ENCODE measurements at regions not wholly inside any gene's neighbourhood (a gene's known extent, or its start where the extent isn't known, plus 50 kb on each side); places are given as distances from the start of the nearest gene placed in this dataset.

DNA sequence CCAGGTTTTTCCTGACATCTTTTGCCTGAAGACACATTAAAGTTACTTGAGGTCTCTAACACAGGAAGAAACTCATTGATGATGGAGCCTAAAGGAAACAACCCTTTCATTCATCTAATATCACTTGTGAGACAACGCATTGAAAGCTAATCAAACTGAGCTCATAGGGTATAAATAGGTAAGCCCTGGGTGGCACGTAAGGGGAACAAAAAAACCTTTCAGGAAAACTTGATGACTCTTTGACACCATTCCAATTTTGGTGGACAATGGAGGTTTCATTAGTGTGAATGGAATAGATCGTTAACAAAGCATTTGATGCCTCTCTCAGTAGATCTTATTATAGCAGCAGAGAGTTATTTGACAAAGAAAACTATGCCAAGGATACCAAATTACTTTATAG, 80.7 kb upstream of the DUSP10 start (continued):
- TF ChIP-seq, protein P1, sequence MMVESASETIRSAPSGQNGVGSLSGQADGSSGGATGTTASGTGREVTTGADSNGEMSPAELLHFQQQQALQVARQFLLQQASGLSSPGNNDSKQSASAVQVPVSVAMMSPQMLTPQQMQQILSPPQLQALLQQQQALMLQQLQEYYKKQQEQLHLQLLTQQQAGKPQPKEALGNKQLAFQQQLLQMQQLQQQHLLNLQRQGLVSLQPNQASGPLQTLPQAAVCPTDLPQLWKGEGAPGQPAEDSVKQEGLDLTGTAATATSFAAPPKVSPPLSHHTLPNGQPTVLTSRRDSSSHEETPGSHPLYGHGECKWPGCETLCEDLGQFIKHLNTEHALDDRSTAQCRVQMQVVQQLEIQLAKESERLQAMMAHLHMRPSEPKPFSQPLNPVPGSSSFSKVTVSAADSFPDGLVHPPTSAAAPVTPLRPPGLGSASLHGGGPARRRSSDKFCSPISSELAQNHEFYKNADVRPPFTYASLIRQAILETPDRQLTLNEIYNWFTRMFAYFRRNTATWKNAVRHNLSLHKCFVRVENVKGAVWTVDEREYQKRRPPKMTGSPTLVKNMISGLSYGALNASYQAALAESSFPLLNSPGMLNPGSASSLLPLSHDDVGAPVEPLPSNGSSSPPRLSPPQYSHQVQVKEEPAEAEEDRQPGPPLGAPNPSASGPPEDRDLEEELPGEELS (CRISPR knock-in tag; IDR thresholded peaks at IDR 0.05) = no peak
- TF ChIP-seq, protein P2, sequence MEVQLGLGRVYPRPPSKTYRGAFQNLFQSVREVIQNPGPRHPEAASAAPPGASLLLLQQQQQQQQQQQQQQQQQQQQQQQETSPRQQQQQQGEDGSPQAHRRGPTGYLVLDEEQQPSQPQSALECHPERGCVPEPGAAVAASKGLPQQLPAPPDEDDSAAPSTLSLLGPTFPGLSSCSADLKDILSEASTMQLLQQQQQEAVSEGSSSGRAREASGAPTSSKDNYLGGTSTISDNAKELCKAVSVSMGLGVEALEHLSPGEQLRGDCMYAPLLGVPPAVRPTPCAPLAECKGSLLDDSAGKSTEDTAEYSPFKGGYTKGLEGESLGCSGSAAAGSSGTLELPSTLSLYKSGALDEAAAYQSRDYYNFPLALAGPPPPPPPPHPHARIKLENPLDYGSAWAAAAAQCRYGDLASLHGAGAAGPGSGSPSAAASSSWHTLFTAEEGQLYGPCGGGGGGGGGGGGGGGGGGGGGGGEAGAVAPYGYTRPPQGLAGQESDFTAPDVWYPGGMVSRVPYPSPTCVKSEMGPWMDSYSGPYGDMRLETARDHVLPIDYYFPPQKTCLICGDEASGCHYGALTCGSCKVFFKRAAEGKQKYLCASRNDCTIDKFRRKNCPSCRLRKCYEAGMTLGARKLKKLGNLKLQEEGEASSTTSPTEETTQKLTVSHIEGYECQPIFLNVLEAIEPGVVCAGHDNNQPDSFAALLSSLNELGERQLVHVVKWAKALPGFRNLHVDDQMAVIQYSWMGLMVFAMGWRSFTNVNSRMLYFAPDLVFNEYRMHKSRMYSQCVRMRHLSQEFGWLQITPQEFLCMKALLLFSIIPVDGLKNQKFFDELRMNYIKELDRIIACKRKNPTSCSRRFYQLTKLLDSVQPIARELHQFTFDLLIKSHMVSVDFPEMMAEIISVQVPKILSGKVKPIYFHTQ (CRISPR knock-in tag; IDR thresholded peaks at IDR 0.05) = no peak
- TF ChIP-seq ELF4 (CRISPR knock-in tag; IDR thresholded peaks at IDR 0.05; ENCODE audit: low read depth) = no peak
- TF ChIP-seq ZNF263 (CRISPR knock-in tag; IDR thresholded peaks at IDR 0.05; ENCODE audit: low read depth) = no peak
- no peak for TF ChIP-seq ZNF317 (CRISPR knock-in tag; IDR thresholded peaks at IDR 0.05; ENCODE audit: borderline replicate concordance, low read depth)
- no peak for TF ChIP-seq ZNF416 (CRISPR knock-in tag; IDR thresholded peaks at IDR 0.05)
- TF ChIP-seq, protein P3, sequence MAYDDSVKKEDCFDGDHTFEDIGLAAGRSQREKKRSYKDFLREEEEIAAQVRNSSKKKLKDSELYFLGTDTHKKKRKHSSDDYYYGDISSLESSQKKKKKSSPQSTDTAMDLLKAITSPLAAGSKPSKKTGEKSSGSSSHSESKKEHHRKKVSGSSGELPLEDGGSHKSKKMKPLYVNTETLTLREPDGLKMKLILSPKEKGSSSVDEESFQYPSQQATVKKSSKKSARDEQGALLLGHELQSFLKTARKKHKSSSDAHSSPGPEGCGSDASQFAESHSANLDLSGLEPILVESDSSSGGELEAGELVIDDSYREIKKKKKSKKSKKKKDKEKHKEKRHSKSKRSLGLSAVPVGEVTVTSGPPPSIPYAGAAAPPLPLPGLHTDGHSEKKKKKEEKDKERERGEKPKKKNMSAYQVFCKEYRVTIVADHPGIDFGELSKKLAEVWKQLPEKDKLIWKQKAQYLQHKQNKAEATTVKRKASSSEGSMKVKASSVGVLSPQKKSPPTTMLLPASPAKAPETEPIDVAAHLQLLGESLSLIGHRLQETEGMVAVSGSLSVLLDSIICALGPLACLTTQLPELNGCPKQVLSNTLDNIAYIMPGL (CRISPR knock-in tag; IDR thresholded peaks at IDR 0.05) = no peak
- TF ChIP-seq, protein P4, sequence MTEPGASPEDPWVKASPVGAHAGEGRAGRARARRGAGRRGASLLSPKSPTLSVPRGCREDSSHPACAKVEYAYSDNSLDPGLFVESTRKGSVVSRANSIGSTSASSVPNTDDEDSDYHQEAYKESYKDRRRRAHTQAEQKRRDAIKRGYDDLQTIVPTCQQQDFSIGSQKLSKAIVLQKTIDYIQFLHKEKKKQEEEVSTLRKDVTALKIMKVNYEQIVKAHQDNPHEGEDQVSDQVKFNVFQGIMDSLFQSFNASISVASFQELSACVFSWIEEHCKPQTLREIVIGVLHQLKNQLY (CRISPR knock-in tag; IDR thresholded peaks at IDR 0.05) = no peak

DNA sequence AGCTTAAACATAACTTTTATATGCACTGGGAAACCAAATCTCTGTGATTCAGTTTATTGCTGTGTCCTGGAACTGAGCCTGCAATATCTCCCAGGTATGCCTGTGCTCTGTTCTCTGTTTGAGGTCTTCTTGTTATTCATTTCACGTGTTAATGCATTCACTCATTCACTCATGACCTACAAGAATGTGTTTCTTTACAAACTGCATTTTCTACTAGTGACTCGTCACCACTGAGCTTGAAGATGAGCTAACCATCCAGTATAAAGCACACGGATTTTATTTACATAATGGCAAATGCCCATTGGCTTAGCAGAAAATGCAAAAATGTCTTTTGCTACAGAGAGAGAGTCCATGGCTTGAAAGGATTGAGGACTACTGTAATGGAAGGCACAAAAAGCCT, 75.0 kb upstream of the DUSP10 start:
- H3K27me3 Mint-ChIP-seq (ENCODE audit: low read depth) = no peaks in the 10 kb centered on the region
- no peak overlapping the region for H3K4me3 Mint-ChIP-seq
- DNase-seq (ENCODE audit: low spot score) (no peak), ATAC-seq (peak; percentile 30; the same call in 1 of the 2 replicates)
- TF ChIP-seq, protein P5, sequence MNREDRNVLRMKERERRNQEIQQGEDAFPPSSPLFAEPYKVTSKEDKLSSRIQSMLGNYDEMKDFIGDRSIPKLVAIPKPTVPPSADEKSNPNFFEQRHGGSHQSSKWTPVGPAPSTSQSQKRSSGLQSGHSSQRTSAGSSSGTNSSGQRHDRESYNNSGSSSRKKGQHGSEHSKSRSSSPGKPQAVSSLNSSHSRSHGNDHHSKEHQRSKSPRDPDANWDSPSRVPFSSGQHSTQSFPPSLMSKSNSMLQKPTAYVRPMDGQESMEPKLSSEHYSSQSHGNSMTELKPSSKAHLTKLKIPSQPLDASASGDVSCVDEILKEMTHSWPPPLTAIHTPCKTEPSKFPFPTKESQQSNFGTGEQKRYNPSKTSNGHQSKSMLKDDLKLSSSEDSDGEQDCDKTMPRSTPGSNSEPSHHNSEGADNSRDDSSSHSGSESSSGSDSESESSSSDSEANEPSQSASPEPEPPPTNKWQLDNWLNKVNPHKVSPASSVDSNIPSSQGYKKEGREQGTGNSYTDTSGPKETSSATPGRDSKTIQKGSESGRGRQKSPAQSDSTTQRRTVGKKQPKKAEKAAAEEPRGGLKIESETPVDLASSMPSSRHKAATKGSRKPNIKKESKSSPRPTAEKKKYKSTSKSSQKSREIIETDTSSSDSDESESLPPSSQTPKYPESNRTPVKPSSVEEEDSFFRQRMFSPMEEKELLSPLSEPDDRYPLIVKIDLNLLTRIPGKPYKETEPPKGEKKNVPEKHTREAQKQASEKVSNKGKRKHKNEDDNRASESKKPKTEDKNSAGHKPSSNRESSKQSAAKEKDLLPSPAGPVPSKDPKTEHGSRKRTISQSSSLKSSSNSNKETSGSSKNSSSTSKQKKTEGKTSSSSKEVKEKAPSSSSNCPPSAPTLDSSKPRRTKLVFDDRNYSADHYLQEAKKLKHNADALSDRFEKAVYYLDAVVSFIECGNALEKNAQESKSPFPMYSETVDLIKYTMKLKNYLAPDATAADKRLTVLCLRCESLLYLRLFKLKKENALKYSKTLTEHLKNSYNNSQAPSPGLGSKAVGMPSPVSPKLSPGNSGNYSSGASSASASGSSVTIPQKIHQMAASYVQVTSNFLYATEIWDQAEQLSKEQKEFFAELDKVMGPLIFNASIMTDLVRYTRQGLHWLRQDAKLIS (CRISPR knock-in tag; IDR thresholded peaks at IDR 0.05; ENCODE audit: borderline replicate concordance) = no peak
- TF ChIP-seq, protein P1 (CRISPR knock-in tag; IDR thresholded peaks at IDR 0.05) = no peak
- TF ChIP-seq, protein P6, sequence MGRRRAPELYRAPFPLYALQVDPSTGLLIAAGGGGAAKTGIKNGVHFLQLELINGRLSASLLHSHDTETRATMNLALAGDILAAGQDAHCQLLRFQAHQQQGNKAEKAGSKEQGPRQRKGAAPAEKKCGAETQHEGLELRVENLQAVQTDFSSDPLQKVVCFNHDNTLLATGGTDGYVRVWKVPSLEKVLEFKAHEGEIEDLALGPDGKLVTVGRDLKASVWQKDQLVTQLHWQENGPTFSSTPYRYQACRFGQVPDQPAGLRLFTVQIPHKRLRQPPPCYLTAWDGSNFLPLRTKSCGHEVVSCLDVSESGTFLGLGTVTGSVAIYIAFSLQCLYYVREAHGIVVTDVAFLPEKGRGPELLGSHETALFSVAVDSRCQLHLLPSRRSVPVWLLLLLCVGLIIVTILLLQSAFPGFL (CRISPR knock-in tag; IDR thresholded peaks at IDR 0.05; ENCODE audit: borderline replicate concordance) = no peak
- TF ChIP-seq ZBTB21 (CRISPR knock-in tag; IDR thresholded peaks at IDR 0.05; ENCODE audit: borderline replicate concordance) = no peak
- TF ChIP-seq TEAD4 (CRISPR knock-in tag; IDR thresholded peaks at IDR 0.05) = no peak
- TF ChIP-seq ZNF232 (CRISPR knock-in tag; IDR thresholded peaks at IDR 0.05) = no peak
- no peak for TF ChIP-seq ZNF671 (CRISPR knock-in tag; IDR thresholded peaks at IDR 0.05)
- no peak for TF ChIP-seq RORB (CRISPR knock-in tag; IDR thresholded peaks at IDR 0.05)
- TF ChIP-seq NFYB (CRISPR knock-in tag; conservative IDR thresholded peaks at IDR 0.05; ENCODE audit: low read depth) = no peak
- peaks cover 6% of the 10 kb centered on the region for H3K9me3 Mint-ChIP-seq
- H3K36me3 Mint-ChIP-seq = no peaks in the 10 kb centered on the region
- H3K4me1 Mint-ChIP-seq = peaks cover 16% of the 10 kb centered on the region
- H3K27ac Mint-ChIP-seq = no peak overlapping the region
- POLR2A ChIA-PET = no interaction called here
- CTCF ChIA-PET = no interaction called here

Measured in WTC11 (cell line).